Right ventricle myocardium superior (tissue), 1 donor: ENCODE measurements at regions not wholly inside any gene's neighbourhood (a gene's known extent, or its start where the extent isn't known, plus 50 kb on each side); places are given as distances from the start of the nearest gene placed in this dataset.

ENCODE experiments used
- ATAC-seq: fragments of 200-7000 bp; cut with Tn5 transposase; one replicate; pipeline ENCODE4 v1.9.1; 2020; ENCODE audit warnings: mild to moderate bottlenecking; ENCODE audit not compliant: poor library complexity
- DNase-seq: peaks from one replicate; pipeline ENCODE4 v3.0.0-alpha.2; 2020
- intact Hi-C: fragments of 100-400 bp; cut with DNase I; formaldehyde crosslinking; loops from one replicate; pipeline ENCODE4 v1.11.2; 2022
- donor health status: DM: no; HTN: yes; CAD: no; lungs with severe emphysema.

- intact Hi-C loops: no loop called here
- DNase-seq (no peak), ATAC-seq (no peak)
These were observed 452.1 kb downstream of the TCERG1L start for GRCh38 chr10:130859427-130859826.

GRCh38 chr10:130862122-130862521, 449.4 kb downstream of the TCERG1L start:
- ATAC-seq (no peak), DNase-seq (no peak)
- intact Hi-C loops: no loop called here

GRCh38 chr10:130862626-130863025, 448.9 kb downstream of the TCERG1L start:
- intact Hi-C loops: no loop called here
- no peak for ATAC-seq
- no peak for DNase-seq

GRCh38 chr10:130863044-130863443, 448.5 kb downstream of the TCERG1L start:
- DNase-seq (no peak), ATAC-seq (no peak)
- intact Hi-C loops: no loop called here

- DNase-seq: no peak
- no peak for ATAC-seq
- intact Hi-C loops: no loop called here
These were observed 446.3 kb downstream of the TCERG1L start for GRCh38 chr10:130864961-130865818.

GRCh38 chr10:130866857-130867256, 444.7 kb downstream of the TCERG1L start:
- intact Hi-C loops: no loop called here
- ATAC-seq (no peak), DNase-seq (no peak)

- intact Hi-C loops: no loop called here
- no peak for ATAC-seq
- DNase-seq: no peak
These were observed 443.9 kb downstream of the TCERG1L start for GRCh38 chr10:130867446-130868194.

- no peak for DNase-seq
- intact Hi-C loops: no loop called here
- no peak for ATAC-seq
These were observed 442.2 kb downstream of the TCERG1L start for GRCh38 chr10:130869179-130869841.

- DNase-seq: no peak
- intact Hi-C loops: no loop called here
- no peak for ATAC-seq
These were observed 440.1 kb downstream of the TCERG1L start for GRCh38 chr10:130871406-130871805.

GRCh38 chr10:130873636-130874035, 437.9 kb downstream of the TCERG1L start:
- intact Hi-C loops: no loop called here
- no peak for ATAC-seq
- DNase-seq: no peak

- intact Hi-C loops: no loop called here
- DNase-seq (no peak), ATAC-seq (no peak)
These were observed 436.4 kb downstream of the TCERG1L start for GRCh38 chr10:130875116-130875515.

GRCh38 chr10:130875897-130876472, 435.5 kb downstream of the TCERG1L start:
- DNase-seq (no peak), ATAC-seq (no peak)
- intact Hi-C loops: no loop called here

GRCh38 chr10:130877126-130877525, 434.4 kb downstream of the TCERG1L start:
- DNase-seq: no peak
- ATAC-seq: no peak
- intact Hi-C loops: no loop called here

- ATAC-seq (no peak), DNase-seq (no peak)
- intact Hi-C loops: no loop called here
These were observed 433.4 kb downstream of the TCERG1L start for GRCh38 chr10:130878131-130878530.

- no peak for DNase-seq
- intact Hi-C loops: no loop called here
- no peak for ATAC-seq
These were observed 428.6 kb downstream of the TCERG1L start for GRCh38 chr10:130882906-130883305.

- intact Hi-C loops: no loop called here
- no peak for ATAC-seq
- no peak for DNase-seq
These were observed 427.1 kb downstream of the TCERG1L start for GRCh38 chr10:130884456-130884855.

GRCh38 chr10:130885021-130885655, 426.4 kb downstream of the TCERG1L start:
- no peak for DNase-seq
- intact Hi-C loops: no loop called here
- ATAC-seq: no peak

GRCh38 chr10:130887170-130887569, 424.4 kb downstream of the TCERG1L start:
- ATAC-seq (no peak), DNase-seq (no peak)
- intact Hi-C loops: no loop called here

- intact Hi-C loops: no loop called here
- no peak for DNase-seq
- ATAC-seq: no peak
These were observed 423.0 kb downstream of the TCERG1L start for GRCh38 chr10:130888493-130888892.
